Right cardiac atrium (tissue), 5 donors: ENCODE measurements at regions not wholly inside any gene's neighbourhood (a gene's known extent, or its start where the extent isn't known, plus 50 kb on each side); places are given as distances from the start of the nearest gene placed in this dataset.

Experiments used
- ATAC-seq, 2 donors: fragments of 200-7000 bp; cut with Tn5 transposase; one replicate each; pipeline versions ENCODE4 v1.8.0 to v1.9.1; 2020; ENCODE audit warnings: moderate library complexity in 2 of 2, mild to moderate bottlenecking in 1 of 2
- DNase-seq, 3 donors: peaks; one replicate each; pipeline ENCODE4 v3.0.0-alpha.2; 2020
- H3K27ac ChIP-seq: one replicate; pipeline ENCODE4 v1.5.1; 2013; ENCODE audit warnings: mild to moderate bottlenecking, low read length, control low read depth, moderate library complexity
- H3K27me3 ChIP-seq: one replicate; pipeline ENCODE4 v1.6.1; 2013; ENCODE audit not compliant: control insufficient read depth, insufficient read depth
- H3K4me1 ChIP-seq: one replicate; pipeline ENCODE4 v1.6.1; 2013; ENCODE audit warnings: low read length; ENCODE audit not compliant: control insufficient read depth, insufficient read depth
- H3K4me3 ChIP-seq: one replicate; pipeline ENCODE4 v1.5.1; 2013; ENCODE audit warnings: low read length, control low read depth
- H3K9me3 ChIP-seq: one replicate; pipeline ENCODE4 v1.6.1; 2013; ENCODE audit warnings: low read length; ENCODE audit not compliant: control insufficient read depth
- WGBS: extraction: QIAGEN DNeasy Blood & Tissue Kit; methylation state at CpG from one replicate; pipeline ENCODE4 v1.1.7; 2013; 5-methylcytosine and 5-hydroxymethylcytosine counted together
- intact Hi-C, 4 donors: fragments of 100-400 bp; cut with DNase I; formaldehyde crosslinking; loops; one replicate each; pipeline versions ENCODE4 v1.11.0 to v1.14.0; 2022 to 2023
- donor health status: healthy with polysubstance abuse.
- donor health status: DM: no; HTN: yes; CAD: no.
- donor health status: DM: no; HTN: no; CAD: no.
- donor health status: DM: no; HTN: yes; CAD: no; lungs with severe emphysema.
- donor health status: DM: yes; HTN: yes; CAD: no.

GRCh38 chr5:101430551-101430950, 527.5 kb upstream of the ST8SIA4 start:
- DNase-seq (no peak), ATAC-seq (no peak)
- no peaks in the 10 kb centered on the region for H3K9me3 ChIP-seq
- no peaks in the 10 kb centered on the region for H3K4me1 ChIP-seq
- no peak overlapping the region for H3K27ac ChIP-seq
- H3K4me3 ChIP-seq: no peak overlapping the region
- intact Hi-C loops: no loop called here
- 84% methylated on average over 2 of the region's 2 CpGs for WGBS
- H3K27me3 ChIP-seq: no peaks in the 10 kb centered on the region

- Histone ChIP-seq H3K9me3 (no peaks in the 10 kb centered on the region), H3K27me3 (no peaks in the 10 kb centered on the region), H3K4me3 (no peak overlapping the region), H3K27ac (no peak overlapping the region), H3K4me1 (no peaks in the 10 kb centered on the region)
- intact Hi-C loops: no loop called here
- ATAC-seq: no peak
- DNase-seq: no peak
- 52% methylated on average over 1 of the region's 1 CpG for WGBS
Observed at GRCh38 chr5:101429241-101429640, 526.2 kb upstream of the ST8SIA4 start.

- WGBS: 68% methylated on average over 2 of the region's 2 CpGs
- Histone ChIP-seq H3K27me3 (no peaks in the 10 kb centered on the region), H3K4me1 (no peaks in the 10 kb centered on the region), H3K9me3 (no peaks in the 10 kb centered on the region), H3K4me3 (no peak overlapping the region), H3K27ac (no peak overlapping the region)
- intact Hi-C loops: no loop called here
- no peak for DNase-seq
- ATAC-seq: no peak
Observed at GRCh38 chr5:101425339-101425859, 522.3 kb upstream of the ST8SIA4 start.

- Histone ChIP-seq H3K27ac (no peak overlapping the region), H3K4me1 (no peaks in the 10 kb centered on the region), H3K9me3 (no peaks in the 10 kb centered on the region), H3K27me3 (no peaks in the 10 kb centered on the region), H3K4me3 (no peak overlapping the region)
- ATAC-seq (no peak), DNase-seq (no peak)
- intact Hi-C loops: no loop called here
- WGBS: 46% methylated on average over 2 of the region's 2 CpGs
Observed at GRCh38 chr5:101424530-101425175, 521.6 kb upstream of the ST8SIA4 start.

GRCh38 chr5:101418713-101419118, 515.6 kb upstream of the ST8SIA4 start:
- DNase-seq: no peak
- WGBS: 11% methylated on average over 1 of the region's 1 CpG
- H3K27me3 ChIP-seq: no peaks in the 10 kb centered on the region

GRCh38 chr5:101404531-101404930, 501.4 kb upstream of the ST8SIA4 start:
- Histone ChIP-seq H3K4me1 (no peaks in the 10 kb centered on the region), H3K9me3 (no peaks in the 10 kb centered on the region), H3K27ac (no peak overlapping the region), H3K4me3 (no peak overlapping the region), H3K27me3 (no peaks in the 10 kb centered on the region)
- no peak for DNase-seq
- WGBS: 74% methylated on average over 1 of the region's 1 CpG
- intact Hi-C loops: no loop called here
- no peak for ATAC-seq

More at GRCh38 chr5:101418713-101419118, 515.6 kb upstream of the ST8SIA4 start:
- Histone ChIP-seq H3K4me1 (no peaks in the 10 kb centered on the region), H3K9me3 (no peaks in the 10 kb centered on the region), H3K27ac (no peak overlapping the region), H3K4me3 (no peak overlapping the region)
- intact Hi-C loops: no loop called here
- ATAC-seq: no peak

- WGBS: 54% methylated on average over 5 of the region's 5 CpGs
- H3K27me3 ChIP-seq: no peaks in the 10 kb centered on the region
- no peaks in the 10 kb centered on the region for H3K9me3 ChIP-seq
- H3K27ac ChIP-seq: no peak overlapping the region
- no peak overlapping the region for H3K4me3 ChIP-seq
- intact Hi-C loops: no loop called here
- DNase-seq (no peak), ATAC-seq (no peak)
- H3K4me1 ChIP-seq: no peaks in the 10 kb centered on the region
Observed at GRCh38 chr5:101393795-101394450, 490.8 kb upstream of the ST8SIA4 start.

GRCh38 chr5:101390151-101390908, 487.2 kb upstream of the ST8SIA4 start:
- Histone ChIP-seq H3K4me1 (no peaks in the 10 kb centered on the region), H3K4me3 (no peak overlapping the region), H3K27ac (no peak overlapping the region), H3K9me3 (no peaks in the 10 kb centered on the region), H3K27me3 (no peaks in the 10 kb centered on the region)
- DNase-seq (no peak), ATAC-seq (no peak)
- 15% methylated on average over 4 of the region's 4 CpGs for WGBS
- intact Hi-C loops: no loop called here

- no peaks in the 10 kb centered on the region for H3K27me3 ChIP-seq
- H3K4me1 ChIP-seq: no peaks in the 10 kb centered on the region
- ATAC-seq: no peak
- WGBS: 98% methylated on average over 1 of the region's 1 CpG
- H3K4me3 ChIP-seq: no peak overlapping the region
- no peaks in the 10 kb centered on the region for H3K9me3 ChIP-seq
- DNase-seq: no peak
- no peak overlapping the region for H3K27ac ChIP-seq
- intact Hi-C loops: no loop called here
Observed at GRCh38 chr5:101385276-101385675, 482.2 kb upstream of the ST8SIA4 start.

GRCh38 chr5:101370181-101370580, 467.1 kb upstream of the ST8SIA4 start:
- no peaks in the 10 kb centered on the region for H3K4me1 ChIP-seq
- H3K9me3 ChIP-seq: no peaks in the 10 kb centered on the region
- no peak for DNase-seq
- intact Hi-C loops: no loop called here
- 46% methylated on average over 8 of the region's 8 CpGs for WGBS
- no peak overlapping the region for H3K27ac ChIP-seq
- H3K4me3 ChIP-seq: peak overlapping the region; percentile 28
- no peak for ATAC-seq
- no peaks in the 10 kb centered on the region for H3K27me3 ChIP-seq

GRCh38 chr5:101364469-101364868, 461.4 kb upstream of the ST8SIA4 start:
- H3K9me3 ChIP-seq: no peaks in the 10 kb centered on the region
- no peak overlapping the region for H3K27ac ChIP-seq
- DNase-seq (no peak), ATAC-seq (no peak)
- H3K4me1 ChIP-seq: no peaks in the 10 kb centered on the region
- 58% methylated on average over 4 of the region's 4 CpGs for WGBS
- intact Hi-C loops: no loop called here
- H3K27me3 ChIP-seq: no peaks in the 10 kb centered on the region
- H3K4me3 ChIP-seq: no peak overlapping the region
